Gastrocnemius medialis (tissue), 4 donors: ENCODE measurements at regions not wholly inside any gene's neighbourhood (a gene's known extent, or its start where the extent isn't known, plus 50 kb on each side); places are given as distances from the start of the nearest gene placed in this dataset.

ENCODE experiments used
- POLR2A ChIP-seq, 2 donors: fragments of 450-650 bp; IDR thresholded peaks; one replicate each; pipeline ENCODE4 v1.6.1; 2017; ENCODE audit warnings: antibody characterized with exemption in 2 of 2, mild to moderate bottlenecking in 2 of 2, moderate library complexity in 2 of 2
- TF ChIP-seq, protein P1 (sequence below), 5 experiments: fragments of 450-650 bp in 3 of 5; fragments of 200-600 bp in 2 of 5; sonication (generic) in 2 of 5; IDR thresholded peaks in 4 of 5; conservative IDR thresholded peaks in 1 of 5; 1 replicate in 4 of 5; 2 replicates in 1 of 5; pipeline ENCODE4 v1.5.1; 2016 to 2019; ENCODE audit warnings: antibody characterized with exemption in 5 of 5, mild to moderate bottlenecking in 3 of 5, moderate library complexity in 3 of 5

- TF ChIP-seq, protein P1, sequence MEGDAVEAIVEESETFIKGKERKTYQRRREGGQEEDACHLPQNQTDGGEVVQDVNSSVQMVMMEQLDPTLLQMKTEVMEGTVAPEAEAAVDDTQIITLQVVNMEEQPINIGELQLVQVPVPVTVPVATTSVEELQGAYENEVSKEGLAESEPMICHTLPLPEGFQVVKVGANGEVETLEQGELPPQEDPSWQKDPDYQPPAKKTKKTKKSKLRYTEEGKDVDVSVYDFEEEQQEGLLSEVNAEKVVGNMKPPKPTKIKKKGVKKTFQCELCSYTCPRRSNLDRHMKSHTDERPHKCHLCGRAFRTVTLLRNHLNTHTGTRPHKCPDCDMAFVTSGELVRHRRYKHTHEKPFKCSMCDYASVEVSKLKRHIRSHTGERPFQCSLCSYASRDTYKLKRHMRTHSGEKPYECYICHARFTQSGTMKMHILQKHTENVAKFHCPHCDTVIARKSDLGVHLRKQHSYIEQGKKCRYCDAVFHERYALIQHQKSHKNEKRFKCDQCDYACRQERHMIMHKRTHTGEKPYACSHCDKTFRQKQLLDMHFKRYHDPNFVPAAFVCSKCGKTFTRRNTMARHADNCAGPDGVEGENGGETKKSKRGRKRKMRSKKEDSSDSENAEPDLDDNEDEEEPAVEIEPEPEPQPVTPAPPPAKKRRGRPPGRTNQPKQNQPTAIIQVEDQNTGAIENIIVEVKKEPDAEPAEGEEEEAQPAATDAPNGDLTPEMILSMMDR (IDR thresholded peaks at IDR 0.05 in 4 of 5, conservative IDR thresholded peaks at IDR 0.05 in 1 of 5), result no peak
- no peak for TF ChIP-seq POLR2A (IDR thresholded peaks at IDR 0.05)
These were observed 49.9 kb upstream of the GRK3 start for GRCh38 chr22:25514436-25515180.
